Neural crest cell (in vitro differentiated cells): ENCODE measurements at regions not wholly inside any gene's neighbourhood (a gene's known extent, or its start where the extent isn't known, plus 50 kb on each side); places are given as distances from the start of the nearest gene placed in this dataset.

Source experiments
- DNase-seq: peaks from one replicate; pipeline ENCODE4 v3.0.0; 2021; ENCODE audit warnings: low read depth, mixed read lengths, low spot score
- H3K27ac Mint-ChIP-seq: one replicate; pipeline ENCODE4 v1.8.0; 2021; ENCODE audit warnings: mild to moderate bottlenecking, mixed read lengths; ENCODE audit not compliant: unreplicated experiment
- H3K27me3 Mint-ChIP-seq: 2 replicates; pipeline ENCODE4 v1.8.0; 2021; ENCODE audit warnings: low read depth, mild to moderate bottlenecking, mixed read lengths
- H3K36me3 Mint-ChIP-seq: 2 replicates; pipeline ENCODE4 v1.8.0; 2021; ENCODE audit warnings: low read depth, mild to moderate bottlenecking, mixed read lengths
- H3K4me1 Mint-ChIP-seq: 2 replicates; pipeline ENCODE4 v1.8.0; 2021; ENCODE audit warnings: mixed read lengths
- H3K4me3 Mint-ChIP-seq: one replicate; pipeline ENCODE4 v1.8.0; 2021; ENCODE audit warnings: mild to moderate bottlenecking, mixed read lengths
- H3K9me3 Mint-ChIP-seq: 2 replicates; pipeline ENCODE4 v1.8.0; 2021; ENCODE audit warnings: mixed read lengths
- TF ChIP-seq, protein P1 (sequence below): fragments of 200-600 bp; sonication (generic); conservative IDR thresholded peaks from 2 replicates; pipeline ENCODE4 v1.5.0; 2021; ENCODE audit warnings: antibody characterized with exemption, mild to moderate bottlenecking

DNA sequence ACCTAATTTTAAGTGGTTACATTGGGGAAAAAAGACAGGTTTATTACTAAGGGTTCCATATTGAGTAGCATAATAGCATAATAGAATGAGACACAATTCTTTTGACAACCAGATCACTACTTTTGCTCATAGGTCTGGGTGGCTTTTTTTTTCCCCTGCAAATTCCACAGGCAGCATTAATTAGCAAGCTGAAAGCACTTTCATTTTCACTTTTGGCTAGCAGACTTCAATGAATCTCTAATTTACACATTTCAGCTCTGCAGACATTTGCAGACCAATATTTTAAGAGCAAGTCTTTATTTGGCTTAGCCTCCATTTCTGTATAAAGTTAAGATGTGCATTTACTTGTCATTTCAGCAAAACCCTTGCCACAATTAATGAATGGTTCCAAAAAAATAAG lies 185.5 kb downstream of the NOL4 start:
- Mint-ChIP-seq H3K27me3 (no peaks in the 10 kb centered on the region), H3K27ac (no peak overlapping the region), H3K9me3 (peaks cover under 1% of the 10 kb centered on the region), H3K4me3 (no peak overlapping the region), H3K4me1 (no peaks in the 10 kb centered on the region), H3K36me3 (peaks cover under 1% of the 10 kb centered on the region)
- no peak for DNase-seq
- TF ChIP-seq, protein P1, sequence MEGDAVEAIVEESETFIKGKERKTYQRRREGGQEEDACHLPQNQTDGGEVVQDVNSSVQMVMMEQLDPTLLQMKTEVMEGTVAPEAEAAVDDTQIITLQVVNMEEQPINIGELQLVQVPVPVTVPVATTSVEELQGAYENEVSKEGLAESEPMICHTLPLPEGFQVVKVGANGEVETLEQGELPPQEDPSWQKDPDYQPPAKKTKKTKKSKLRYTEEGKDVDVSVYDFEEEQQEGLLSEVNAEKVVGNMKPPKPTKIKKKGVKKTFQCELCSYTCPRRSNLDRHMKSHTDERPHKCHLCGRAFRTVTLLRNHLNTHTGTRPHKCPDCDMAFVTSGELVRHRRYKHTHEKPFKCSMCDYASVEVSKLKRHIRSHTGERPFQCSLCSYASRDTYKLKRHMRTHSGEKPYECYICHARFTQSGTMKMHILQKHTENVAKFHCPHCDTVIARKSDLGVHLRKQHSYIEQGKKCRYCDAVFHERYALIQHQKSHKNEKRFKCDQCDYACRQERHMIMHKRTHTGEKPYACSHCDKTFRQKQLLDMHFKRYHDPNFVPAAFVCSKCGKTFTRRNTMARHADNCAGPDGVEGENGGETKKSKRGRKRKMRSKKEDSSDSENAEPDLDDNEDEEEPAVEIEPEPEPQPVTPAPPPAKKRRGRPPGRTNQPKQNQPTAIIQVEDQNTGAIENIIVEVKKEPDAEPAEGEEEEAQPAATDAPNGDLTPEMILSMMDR, result no peak

DNA sequence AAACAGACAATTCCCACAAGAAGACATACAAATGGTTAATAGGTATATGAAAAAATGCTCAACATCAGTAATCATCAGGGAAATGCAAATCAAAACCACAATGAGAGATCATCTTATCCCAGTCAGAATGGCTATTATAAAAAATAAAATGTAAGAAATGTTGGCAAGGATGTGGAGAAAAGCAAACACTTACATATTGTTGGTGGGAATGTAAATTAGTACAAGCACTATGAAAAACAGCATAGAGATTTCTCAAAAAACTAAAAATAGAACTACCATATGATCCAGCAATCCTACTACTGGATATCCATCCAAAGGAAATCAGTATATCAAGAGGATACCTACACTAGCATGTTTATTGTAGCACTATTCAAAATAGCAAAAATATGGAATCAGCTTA lies 186.6 kb downstream of the NOL4 start:
- H3K27ac Mint-ChIP-seq, result no peak overlapping the region
- H3K27me3 Mint-ChIP-seq, result no peaks in the 10 kb centered on the region
- H3K4me1 Mint-ChIP-seq, result no peaks in the 10 kb centered on the region
- DNase-seq, result no peak
- peaks cover 7% of the 10 kb centered on the region for H3K9me3 Mint-ChIP-seq
- TF ChIP-seq, protein P1, result no peak
- no peak overlapping the region for H3K4me3 Mint-ChIP-seq
- peaks cover 4% of the 10 kb centered on the region for H3K36me3 Mint-ChIP-seq

DNA sequence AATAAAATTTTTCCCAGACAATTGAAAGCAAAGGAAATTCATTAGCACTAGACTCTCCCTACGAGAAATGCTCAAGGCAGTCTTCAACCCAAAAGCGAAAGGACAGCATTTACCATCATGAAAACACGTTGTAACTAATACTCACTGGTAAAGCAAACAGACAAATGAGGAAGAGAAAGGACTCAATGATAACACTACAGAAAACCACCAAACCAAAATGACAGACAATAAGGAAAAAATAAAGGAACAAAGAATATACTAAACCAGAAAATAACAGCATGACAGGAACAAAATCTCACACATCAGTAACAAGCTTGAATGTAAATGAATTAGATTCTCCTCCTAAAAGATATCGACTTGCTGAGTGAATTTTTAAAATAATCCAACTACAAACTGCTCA lies 190.7 kb downstream of the NOL4 start:
- H3K27me3 Mint-ChIP-seq, result no peaks in the 10 kb centered on the region
- DNase-seq, result no peak
- H3K4me1 Mint-ChIP-seq, result no peaks in the 10 kb centered on the region
- no peak overlapping the region for H3K27ac Mint-ChIP-seq
- no peak overlapping the region for H3K4me3 Mint-ChIP-seq
- peaks cover 11% of the 10 kb centered on the region for H3K9me3 Mint-ChIP-seq
- H3K36me3 Mint-ChIP-seq, result peaks cover 4% of the 10 kb centered on the region
- TF ChIP-seq, protein P1, result no peak

DNA sequence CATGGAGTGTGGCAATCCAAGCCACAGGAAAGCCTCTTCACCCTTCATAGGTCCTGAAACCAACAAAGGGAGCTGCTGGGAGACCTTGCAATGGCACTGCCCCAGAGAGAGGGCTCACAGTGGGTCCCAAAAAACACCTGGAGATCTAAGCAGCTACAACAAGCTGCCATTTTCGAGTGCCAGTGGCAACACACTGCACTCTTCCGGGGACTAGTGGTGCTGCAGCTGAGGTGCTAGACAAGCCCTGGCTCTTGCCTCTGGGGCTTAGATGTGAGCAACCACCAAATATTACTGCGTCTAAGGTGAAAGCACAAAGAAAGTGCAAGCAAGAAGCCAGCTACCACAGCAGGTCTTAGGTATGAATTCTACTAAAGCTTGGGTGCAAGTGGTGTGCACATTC lies 192.9 kb downstream of the NOL4 start:
- Mint-ChIP-seq H3K27ac (no peak overlapping the region), H3K36me3 (peaks cover 4% of the 10 kb centered on the region), H3K4me1 (no peaks in the 10 kb centered on the region), H3K9me3 (peaks cover 11% of the 10 kb centered on the region), H3K4me3 (no peak overlapping the region), H3K27me3 (no peaks in the 10 kb centered on the region)
- DNase-seq, result no peak
- TF ChIP-seq, protein P1, result no peak

DNA sequence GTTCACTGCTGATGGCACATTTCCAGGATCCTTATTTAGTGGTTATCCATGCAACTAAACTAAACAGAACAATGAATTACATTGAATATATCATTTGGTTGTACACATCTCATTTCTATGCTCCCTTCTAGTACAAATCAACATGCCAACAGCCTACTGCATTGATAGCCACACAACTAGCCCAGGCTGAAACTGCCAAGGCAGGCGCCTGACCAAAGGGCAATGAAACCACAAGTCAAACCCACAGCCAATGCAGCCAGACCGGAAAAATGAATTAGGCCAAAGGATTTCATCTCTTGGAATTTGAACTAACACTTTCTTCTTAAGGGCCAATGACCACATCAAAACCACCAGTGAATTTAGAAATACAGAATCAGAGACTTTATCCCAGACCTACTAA lies 196.4 kb downstream of the NOL4 start:
- TF ChIP-seq, protein P1, result no peak
- Mint-ChIP-seq H3K9me3 (peaks cover 3% of the 10 kb centered on the region), H3K36me3 (no peaks in the 10 kb centered on the region), H3K27ac (no peak overlapping the region), H3K4me3 (no peak overlapping the region), H3K27me3 (no peaks in the 10 kb centered on the region), H3K4me1 (no peaks in the 10 kb centered on the region)
- no peak for DNase-seq
